Effector CD4-positive, alpha-beta T cell (primary cell): ENCODE measurements at regions not wholly inside any gene's neighbourhood (a gene's known extent, or its start where the extent isn't known, plus 50 kb on each side); places are given as distances from the start of the nearest gene placed in this dataset.

ENCODE experiments used
- DNase-seq: peaks from one replicate; pipeline ENCODE4 v3.0.0-alpha.2; 2020

- DNase-seq = no peak
Observed at GRCh38 chr21:31406510-31406909, 62.4 kb upstream of the TIAM1 start.

GRCh38 chr21:31405604-31406003, 61.5 kb upstream of the TIAM1 start:
- no peak for DNase-seq

GRCh38 chr21:31403596-31404333, 59.7 kb upstream of the TIAM1 start:
- no peak for DNase-seq

- DNase-seq = no peak
Observed at GRCh38 chr21:31399591-31399990, 55.5 kb upstream of the TIAM1 start.

- DNase-seq = no peak
Observed at GRCh38 chr21:31398574-31398973, 54.5 kb upstream of the TIAM1 start.

- no peak for DNase-seq
Observed at GRCh38 chr21:31397939-31398338, 53.9 kb upstream of the TIAM1 start.

GRCh38 chr21:31397515-31397926, 53.5 kb upstream of the TIAM1 start:
- DNase-seq = no peak

GRCh38 chr21:31397030-31397429, 53.0 kb upstream of the TIAM1 start:
- DNase-seq = no peak

GRCh38 chr21:31396399-31396798, 52.3 kb upstream of the TIAM1 start:
- no peak for DNase-seq

GRCh38 chr21:31395791-31396190, 51.7 kb upstream of the TIAM1 start:
- DNase-seq = no peak

GRCh38 chr21:31395268-31395667, 51.2 kb upstream of the TIAM1 start:
- DNase-seq = no peak

GRCh38 chr21:31394309-31394708, 50.2 kb upstream of the TIAM1 start:
- no peak for DNase-seq
